PC-9 (cell line): ENCODE measurements at regions not wholly inside any gene's neighbourhood (a gene's known extent, or its start where the extent isn't known, plus 50 kb on each side); places are given as distances from the start of the nearest gene placed in this dataset.

Experiments
- EZH2 ChIP-seq: fragments of 200-600 bp; sonication (generic); IDR thresholded peaks from 2 replicates; pipeline ENCODE4 v1.8.0; 2017; ENCODE audit warnings: antibody characterized with exemption, low read depth
- TF ChIP-seq, protein P1 (sequence below): fragments of 200-600 bp; sonication (generic); conservative IDR thresholded peaks from 2 replicates; pipeline ENCODE4 v1.6.1; 2017; ENCODE audit warnings: mixed run types, antibody characterized with exemption, mild to moderate bottlenecking, moderate library complexity

DNA sequence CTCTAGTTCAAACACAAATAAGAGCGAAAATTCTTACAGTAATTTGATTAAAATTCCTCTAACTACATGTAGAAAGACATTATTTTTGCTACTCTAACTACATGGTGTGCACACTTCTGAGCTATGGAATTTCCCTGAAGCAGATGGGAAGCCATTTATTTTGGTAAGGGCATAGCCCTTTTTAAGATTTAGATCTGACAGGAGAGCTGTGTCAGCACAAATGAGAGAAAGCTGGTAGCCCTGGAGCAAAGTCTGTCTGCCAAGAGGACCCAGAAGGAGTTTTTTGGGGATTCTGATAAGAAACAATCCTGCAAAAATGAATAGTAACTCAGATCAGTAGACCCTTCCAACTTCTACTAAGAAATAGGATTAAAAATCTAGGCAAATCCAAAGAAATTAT lies 595.9 kb upstream of the MEF2C start:
- TF ChIP-seq, protein P1, sequence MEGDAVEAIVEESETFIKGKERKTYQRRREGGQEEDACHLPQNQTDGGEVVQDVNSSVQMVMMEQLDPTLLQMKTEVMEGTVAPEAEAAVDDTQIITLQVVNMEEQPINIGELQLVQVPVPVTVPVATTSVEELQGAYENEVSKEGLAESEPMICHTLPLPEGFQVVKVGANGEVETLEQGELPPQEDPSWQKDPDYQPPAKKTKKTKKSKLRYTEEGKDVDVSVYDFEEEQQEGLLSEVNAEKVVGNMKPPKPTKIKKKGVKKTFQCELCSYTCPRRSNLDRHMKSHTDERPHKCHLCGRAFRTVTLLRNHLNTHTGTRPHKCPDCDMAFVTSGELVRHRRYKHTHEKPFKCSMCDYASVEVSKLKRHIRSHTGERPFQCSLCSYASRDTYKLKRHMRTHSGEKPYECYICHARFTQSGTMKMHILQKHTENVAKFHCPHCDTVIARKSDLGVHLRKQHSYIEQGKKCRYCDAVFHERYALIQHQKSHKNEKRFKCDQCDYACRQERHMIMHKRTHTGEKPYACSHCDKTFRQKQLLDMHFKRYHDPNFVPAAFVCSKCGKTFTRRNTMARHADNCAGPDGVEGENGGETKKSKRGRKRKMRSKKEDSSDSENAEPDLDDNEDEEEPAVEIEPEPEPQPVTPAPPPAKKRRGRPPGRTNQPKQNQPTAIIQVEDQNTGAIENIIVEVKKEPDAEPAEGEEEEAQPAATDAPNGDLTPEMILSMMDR, result no peak
- no peak for TF ChIP-seq EZH2
